ENCODE measurements at regions not wholly inside any gene's neighbourhood (a gene's known extent, or its start where the extent isn't known, plus 50 kb on each side); places are given as distances from the start of the nearest gene placed in this dataset.

- Histone ChIP-seq H3K36me3 (ENCODE audit: control insufficient read depth in 4 of 4, insufficient read depth in 3 of 4, low read depth in 1 of 4, low read length in 3 of 4) (no peaks in the 10 kb centered on the region), H3K9ac (ENCODE audit: low read depth in 1 of 2, low read length in 2 of 2) (no peak overlapping the region)
- TF ChIP-seq FOXA2 (IDR thresholded peaks at IDR 0.05), result no peak
- no peak for TF ChIP-seq TAF1 (conservative IDR thresholded peaks at IDR 0.05)
- TF ChIP-seq GABPA (IDR thresholded peaks at IDR 0.05 in 1 of 2, conservative IDR thresholded peaks at IDR 0.05 in 1 of 2), result no peak
- TF ChIP-seq RXRA (IDR thresholded peaks at IDR 0.05), result no peak
- no peak for TF ChIP-seq YY1 (IDR thresholded peaks at IDR 0.05)
- no peak for TF ChIP-seq RAD21 (IDR thresholded peaks at IDR 0.05)
- TF ChIP-seq CTCF (IDR thresholded peaks at IDR 0.05; ENCODE audit: low read depth, low read length, missing input control), result no peak
- TF ChIP-seq, protein P1, sequence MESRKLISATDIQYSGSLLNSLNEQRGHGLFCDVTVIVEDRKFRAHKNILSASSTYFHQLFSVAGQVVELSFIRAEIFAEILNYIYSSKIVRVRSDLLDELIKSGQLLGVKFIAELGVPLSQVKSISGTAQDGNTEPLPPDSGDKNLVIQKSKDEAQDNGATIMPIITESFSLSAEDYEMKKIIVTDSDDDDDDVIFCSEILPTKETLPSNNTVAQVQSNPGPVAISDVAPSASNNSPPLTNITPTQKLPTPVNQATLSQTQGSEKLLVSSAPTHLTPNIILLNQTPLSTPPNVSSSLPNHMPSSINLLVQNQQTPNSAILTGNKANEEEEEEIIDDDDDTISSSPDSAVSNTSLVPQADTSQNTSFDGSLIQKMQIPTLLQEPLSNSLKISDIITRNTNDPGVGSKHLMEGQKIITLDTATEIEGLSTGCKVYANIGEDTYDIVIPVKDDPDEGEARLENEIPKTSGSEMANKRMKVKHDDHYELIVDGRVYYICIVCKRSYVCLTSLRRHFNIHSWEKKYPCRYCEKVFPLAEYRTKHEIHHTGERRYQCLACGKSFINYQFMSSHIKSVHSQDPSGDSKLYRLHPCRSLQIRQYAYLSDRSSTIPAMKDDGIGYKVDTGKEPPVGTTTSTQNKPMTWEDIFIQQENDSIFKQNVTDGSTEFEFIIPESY (IDR thresholded peaks at IDR 0.05), result no peak
- no peak for TF ChIP-seq HNF4G (IDR thresholded peaks at IDR 0.05)
- TF ChIP-seq HNF4A (conservative IDR thresholded peaks at IDR 0.05), result no peak
- TF ChIP-seq NR2F2 (IDR thresholded peaks at IDR 0.05), result no peak
- TF ChIP-seq, protein P2, sequence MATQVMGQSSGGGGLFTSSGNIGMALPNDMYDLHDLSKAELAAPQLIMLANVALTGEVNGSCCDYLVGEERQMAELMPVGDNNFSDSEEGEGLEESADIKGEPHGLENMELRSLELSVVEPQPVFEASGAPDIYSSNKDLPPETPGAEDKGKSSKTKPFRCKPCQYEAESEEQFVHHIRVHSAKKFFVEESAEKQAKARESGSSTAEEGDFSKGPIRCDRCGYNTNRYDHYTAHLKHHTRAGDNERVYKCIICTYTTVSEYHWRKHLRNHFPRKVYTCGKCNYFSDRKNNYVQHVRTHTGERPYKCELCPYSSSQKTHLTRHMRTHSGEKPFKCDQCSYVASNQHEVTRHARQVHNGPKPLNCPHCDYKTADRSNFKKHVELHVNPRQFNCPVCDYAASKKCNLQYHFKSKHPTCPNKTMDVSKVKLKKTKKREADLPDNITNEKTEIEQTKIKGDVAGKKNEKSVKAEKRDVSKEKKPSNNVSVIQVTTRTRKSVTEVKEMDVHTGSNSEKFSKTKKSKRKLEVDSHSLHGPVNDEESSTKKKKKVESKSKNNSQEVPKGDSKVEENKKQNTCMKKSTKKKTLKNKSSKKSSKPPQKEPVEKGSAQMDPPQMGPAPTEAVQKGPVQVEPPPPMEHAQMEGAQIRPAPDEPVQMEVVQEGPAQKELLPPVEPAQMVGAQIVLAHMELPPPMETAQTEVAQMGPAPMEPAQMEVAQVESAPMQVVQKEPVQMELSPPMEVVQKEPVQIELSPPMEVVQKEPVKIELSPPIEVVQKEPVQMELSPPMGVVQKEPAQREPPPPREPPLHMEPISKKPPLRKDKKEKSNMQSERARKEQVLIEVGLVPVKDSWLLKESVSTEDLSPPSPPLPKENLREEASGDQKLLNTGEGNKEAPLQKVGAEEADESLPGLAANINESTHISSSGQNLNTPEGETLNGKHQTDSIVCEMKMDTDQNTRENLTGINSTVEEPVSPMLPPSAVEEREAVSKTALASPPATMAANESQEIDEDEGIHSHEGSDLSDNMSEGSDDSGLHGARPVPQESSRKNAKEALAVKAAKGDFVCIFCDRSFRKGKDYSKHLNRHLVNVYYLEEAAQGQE (IDR thresholded peaks at IDR 0.05), result no peak
- TF ChIP-seq, protein P3, sequence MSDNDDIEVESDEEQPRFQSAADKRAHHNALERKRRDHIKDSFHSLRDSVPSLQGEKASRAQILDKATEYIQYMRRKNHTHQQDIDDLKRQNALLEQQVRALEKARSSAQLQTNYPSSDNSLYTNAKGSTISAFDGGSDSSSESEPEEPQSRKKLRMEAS (IDR thresholded peaks at IDR 0.05), result no peak
- TF ChIP-seq, protein P4, sequence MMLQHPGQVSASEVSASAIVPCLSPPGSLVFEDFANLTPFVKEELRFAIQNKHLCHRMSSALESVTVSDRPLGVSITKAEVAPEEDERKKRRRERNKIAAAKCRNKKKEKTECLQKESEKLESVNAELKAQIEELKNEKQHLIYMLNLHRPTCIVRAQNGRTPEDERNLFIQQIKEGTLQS (IDR thresholded peaks at IDR 0.05), result no peak
- no peak for TF ChIP-seq SP1 (IDR thresholded peaks at IDR 0.05)
- no peak for TF ChIP-seq JUND (IDR thresholded peaks at IDR 0.05)
- TF ChIP-seq FOXA1 (IDR thresholded peaks at IDR 0.05), result no peak
- TF ChIP-seq EGR1 (IDR thresholded peaks at IDR 0.05; ENCODE audit: low read depth in 2 of 2), result no peak
These were observed 106.7 kb upstream of the GGTLC1 start for GRCh38 chr20:24095303-24095702.

More at GRCh38 chr20:24095303-24095702, 106.7 kb upstream of the GGTLC1 start:
- no peaks in the 10 kb centered on the region for H3K27me3 ChIP-seq (ENCODE audit: control insufficient read depth in 4 of 4, insufficient read depth in 4 of 4, low read length in 3 of 4)
- no peak overlapping the region for H3K4me3 ChIP-seq (ENCODE audit: low read depth in 1 of 3, low read length in 3 of 3)
- no peaks in the 10 kb centered on the region for H3K4me1 ChIP-seq (ENCODE audit: control insufficient read depth in 4 of 4, insufficient read depth in 4 of 4, low read length in 3 of 4)
- no peak overlapping the region for H3K27ac ChIP-seq (ENCODE audit: low read depth in 1 of 2, low read length in 2 of 2)
- no peak for DNase-seq (ENCODE audit: low spot score)
- no peaks in the 10 kb centered on the region for H3K9me3 ChIP-seq (ENCODE audit: control insufficient read depth in 4 of 4, low read length in 3 of 4)
